ENCODE measurements at regions not wholly inside any gene's neighbourhood (a gene's known extent, or its start where the extent isn't known, plus 50 kb on each side); places are given as distances from the start of the nearest gene placed in this dataset.

GRCh38 chr2:196566961-196567666, 72.4 kb upstream of the CCDC150 start:
- no peak overlapping the region for H3K4me3 ChIP-seq (ENCODE audit: low read depth, low read length)
- H3K27me3 ChIP-seq (ENCODE audit: control insufficient read depth, insufficient read depth, low read length), result peaks cover 2% of the 10 kb centered on the region
- Mint-ChIP-seq H3K27me3 (peaks cover 16% of the 10 kb centered on the region), H3K36me3 (no peaks in the 10 kb centered on the region), H3K4me1 (no peaks in the 10 kb centered on the region), H3K27ac (no peak overlapping the region), H3K4me3 (no peak overlapping the region), H3K9me3 (peaks cover 0 to 3% (median 0%) of the 10 kb centered on the region in 7 donors)
- H3K4me1 ChIP-seq (ENCODE audit: control insufficient read depth, insufficient read depth, low read length, poor library complexity, severe bottlenecking), result no peaks in the 10 kb centered on the region
- ATAC-seq (ENCODE audit: low read depth in 2 of 2), result no peak
- no peaks in the 10 kb centered on the region for H3K36me3 ChIP-seq (ENCODE audit: control insufficient read depth, insufficient read depth, low read length)
- no peak overlapping the region for H3K27ac ChIP-seq (ENCODE audit: insufficient read depth, low read length, poor library complexity, severe bottlenecking)
- H3K9me3 ChIP-seq (ENCODE audit: control insufficient read depth in 2 of 2, low read length in 2 of 2), result no peaks in the 10 kb centered on the region
- DNase-seq, result no peak

- Mint-ChIP-seq H3K27ac (no peak overlapping the region), H3K4me3 (no peak overlapping the region), H3K4me1 (no peaks in the 10 kb centered on the region), H3K27me3 (peaks cover 16% of the 10 kb centered on the region), H3K36me3 (no peaks in the 10 kb centered on the region), H3K9me3 (peaks cover 0 to 3% (median 1%) of the 10 kb centered on the region in 7 donors)
- no peaks in the 10 kb centered on the region for H3K4me1 ChIP-seq (ENCODE audit: control insufficient read depth, insufficient read depth, low read length, poor library complexity, severe bottlenecking)
- ATAC-seq (ENCODE audit: low read depth in 2 of 2) (no peak), DNase-seq (no peak)
- H3K9me3 ChIP-seq (ENCODE audit: control insufficient read depth in 2 of 2, low read length in 2 of 2), result no peaks in the 10 kb centered on the region
- no peak overlapping the region for H3K27ac ChIP-seq (ENCODE audit: insufficient read depth, low read length, poor library complexity, severe bottlenecking)
- peaks cover 2% of the 10 kb centered on the region for H3K27me3 ChIP-seq (ENCODE audit: control insufficient read depth, insufficient read depth, low read length)
- no peaks in the 10 kb centered on the region for H3K36me3 ChIP-seq (ENCODE audit: control insufficient read depth, insufficient read depth, low read length)
- no peak overlapping the region for H3K4me3 ChIP-seq (ENCODE audit: low read depth, low read length)
Measured at GRCh38 chr2:196568506-196568905, 71.0 kb upstream of the CCDC150 start.

- Histone ChIP-seq H3K27me3 (ENCODE audit: control insufficient read depth, insufficient read depth, low read length) (peaks cover 13% of the 10 kb centered on the region), H3K36me3 (ENCODE audit: control insufficient read depth, insufficient read depth, low read length) (no peaks in the 10 kb centered on the region), H3K9me3 (ENCODE audit: control insufficient read depth in 2 of 2, low read length in 2 of 2) (peaks cover 4 to 10% of the 10 kb centered on the region in 2 experiments), H3K4me1 (ENCODE audit: control insufficient read depth, insufficient read depth, low read length, poor library complexity, severe bottlenecking) (no peaks in the 10 kb centered on the region), H3K27ac (ENCODE audit: insufficient read depth, low read length, poor library complexity, severe bottlenecking) (no peak overlapping the region), H3K4me3 (ENCODE audit: low read depth, low read length) (no peak overlapping the region)
- Mint-ChIP-seq H3K4me1 (no peaks in the 10 kb centered on the region), H3K27ac (no peak overlapping the region), H3K36me3 (no peaks in the 10 kb centered on the region), H3K9me3 (peaks cover 4 to 26% (median 14%) of the 10 kb centered on the region in 7 donors), H3K27me3 (peaks cover 40% of the 10 kb centered on the region), H3K4me3 (no peak overlapping the region)
- no peak for ATAC-seq (ENCODE audit: low read depth in 2 of 2)
- no peak for DNase-seq
Measured at GRCh38 chr2:196584903-196585302, 54.6 kb upstream of the CCDC150 start.

- Histone ChIP-seq H3K4me3 (ENCODE audit: low read depth, low read length) (no peak overlapping the region), H3K36me3 (ENCODE audit: control insufficient read depth, insufficient read depth, low read length) (no peaks in the 10 kb centered on the region), H3K27ac (ENCODE audit: insufficient read depth, low read length, poor library complexity, severe bottlenecking) (no peak overlapping the region), H3K9me3 (ENCODE audit: control insufficient read depth in 2 of 2, low read length in 2 of 2) (peaks cover 4 to 10% of the 10 kb centered on the region in 2 experiments), H3K27me3 (ENCODE audit: control insufficient read depth, insufficient read depth, low read length) (peaks cover 27% of the 10 kb centered on the region), H3K4me1 (ENCODE audit: control insufficient read depth, insufficient read depth, low read length, poor library complexity, severe bottlenecking) (no peaks in the 10 kb centered on the region)
- Mint-ChIP-seq H3K27ac (no peak overlapping the region), H3K27me3 (peaks cover 50% of the 10 kb centered on the region), H3K36me3 (no peaks in the 10 kb centered on the region), H3K9me3 (peaks cover 4 to 26% (median 11%) of the 10 kb centered on the region in 7 donors), H3K4me3 (no peak overlapping the region), H3K4me1 (peaks cover 0 to under 1% (median 0%) of the 10 kb centered on the region in 4 donors)
- DNase-seq (no peak), ATAC-seq (ENCODE audit: low read depth in 2 of 2) (no peak)
Measured at GRCh38 chr2:196586511-196586991, 53.0 kb upstream of the CCDC150 start.

GRCh38 chr2:196587056-196587455, 52.5 kb upstream of the CCDC150 start:
- Histone ChIP-seq H3K4me3 (ENCODE audit: low read depth, low read length) (no peak overlapping the region), H3K27me3 (ENCODE audit: control insufficient read depth, insufficient read depth, low read length) (peaks cover 31% of the 10 kb centered on the region), H3K9me3 (ENCODE audit: control insufficient read depth in 2 of 2, low read length in 2 of 2) (peaks cover 4 to 10% of the 10 kb centered on the region in 2 experiments), H3K4me1 (ENCODE audit: control insufficient read depth, insufficient read depth, low read length, poor library complexity, severe bottlenecking) (no peaks in the 10 kb centered on the region), H3K27ac (ENCODE audit: insufficient read depth, low read length, poor library complexity, severe bottlenecking) (no peak overlapping the region), H3K36me3 (ENCODE audit: control insufficient read depth, insufficient read depth, low read length) (no peaks in the 10 kb centered on the region)
- peaks cover 0 to 6% (median 2%) of the 10 kb centered on the region in 4 donors for H3K4me1 Mint-ChIP-seq
- DNase-seq (no peak), ATAC-seq (ENCODE audit: low read depth in 2 of 2) (no peak)
- H3K27ac Mint-ChIP-seq, result no peak overlapping the region
- no peak overlapping the region for H3K4me3 Mint-ChIP-seq
- peaks cover 4 to 26% (median 13%) of the 10 kb centered on the region in 7 donors for H3K9me3 Mint-ChIP-seq
- H3K27me3 Mint-ChIP-seq, result peaks cover 55% of the 10 kb centered on the region
- no peaks in the 10 kb centered on the region for H3K36me3 Mint-ChIP-seq

- ATAC-seq (ENCODE audit: low read depth in 2 of 2), result no peak
- Histone ChIP-seq H3K27ac (ENCODE audit: insufficient read depth, low read length, poor library complexity, severe bottlenecking) (no peak overlapping the region), H3K4me1 (ENCODE audit: control insufficient read depth, insufficient read depth, low read length, poor library complexity, severe bottlenecking) (peaks cover 3% of the 10 kb centered on the region), H3K4me3 (ENCODE audit: low read depth, low read length) (no peak overlapping the region), H3K27me3 (ENCODE audit: control insufficient read depth, insufficient read depth, low read length) (peaks cover 29% of the 10 kb centered on the region), H3K9me3 (ENCODE audit: control insufficient read depth in 2 of 2, low read length in 2 of 2) (peaks cover 4 to 10% of the 10 kb centered on the region in 2 experiments), H3K36me3 (ENCODE audit: control insufficient read depth, insufficient read depth, low read length) (no peaks in the 10 kb centered on the region)
- Mint-ChIP-seq H3K27me3 (peaks cover 54% of the 10 kb centered on the region), H3K4me3 (no peak overlapping the region), H3K4me1 (peaks cover 0 to 10% (median 7%) of the 10 kb centered on the region in 4 donors), H3K36me3 (no peaks in the 10 kb centered on the region), H3K9me3 (peaks cover 3 to 26% (median 14%) of the 10 kb centered on the region in 7 donors), H3K27ac (no peak overlapping the region)
- DNase-seq, result no peak
Measured at GRCh38 chr2:196587739-196588138, 51.8 kb upstream of the CCDC150 start.

- ATAC-seq (ENCODE audit: low read depth in 2 of 2) (no peak), DNase-seq (no peak)
- Histone ChIP-seq H3K9me3 (ENCODE audit: control insufficient read depth in 2 of 2, low read length in 2 of 2) (peaks cover 4 to 10% of the 10 kb centered on the region in 2 experiments), H3K4me3 (ENCODE audit: low read depth, low read length) (no peak overlapping the region), H3K36me3 (ENCODE audit: control insufficient read depth, insufficient read depth, low read length) (no peaks in the 10 kb centered on the region), H3K4me1 (ENCODE audit: control insufficient read depth, insufficient read depth, low read length, poor library complexity, severe bottlenecking) (peaks cover 8% of the 10 kb centered on the region), H3K27me3 (ENCODE audit: control insufficient read depth, insufficient read depth, low read length) (peaks cover 34% of the 10 kb centered on the region), H3K27ac (ENCODE audit: insufficient read depth, low read length, poor library complexity, severe bottlenecking) (no peak overlapping the region)
- no peak overlapping the region for H3K27ac Mint-ChIP-seq
- H3K36me3 Mint-ChIP-seq, result no peaks in the 10 kb centered on the region
- peaks cover 3 to 26% (median 13%) of the 10 kb centered on the region in 7 donors for H3K9me3 Mint-ChIP-seq
- H3K27me3 Mint-ChIP-seq, result peaks cover 64% of the 10 kb centered on the region
- H3K4me3 Mint-ChIP-seq, result no peak overlapping the region
- H3K4me1 Mint-ChIP-seq, result peaks cover 0 to 14% (median 9%) of the 10 kb centered on the region in 4 donors
Measured at GRCh38 chr2:196589419-196589818, 50.1 kb upstream of the CCDC150 start.
